H1 (cell line): ENCODE measurements at regions not wholly inside any gene's neighbourhood (a gene's known extent, or its start where the extent isn't known, plus 50 kb on each side); places are given as distances from the start of the nearest gene placed in this dataset.

Experiments
- CTCF ChIA-PET: fragments of 300-600 bp; sonication (Branson Sonifier 250); formaldehyde crosslinking; loops from one replicate; lab custom pipeline; 2021; ENCODE audit not compliant: partially characterized antibody; lab: Charles Lee
- POLR2A ChIA-PET: fragments of 300-600 bp; sonication (Branson Sonifier 250); formaldehyde crosslinking; loops from one replicate; lab custom pipeline; 2021; ENCODE audit warnings: inconsistent platforms; ENCODE audit not compliant: partially characterized antibody; lab: Charles Lee
- DNase-seq, 2 experiments: peaks; one replicate each; pipeline versions ENCODE4 v3.0.0 to v3.0.0-alpha.2; 2010 to 2022; ENCODE audit warnings: low spot score in 2 of 2, low read depth in 1 of 2, mixed read lengths in 1 of 2
- FAIRE-seq: peaks from 2 replicates; lab custom pipeline; 2011; peaks lifted over from hg19 to GRCh38; lab: Jason Lieb, UNC
- H2AFZ ChIP-seq: 2 replicates; pipeline ENCODE4 v1.8.1; 2012; ENCODE audit warnings: low read length, inconsistent platforms
- H2AK5ac ChIP-seq: 2 replicates; pipeline ENCODE4 v1.6.1; 2013; ENCODE audit warnings: low read depth, low read length
- H2BK120ac ChIP-seq: replicated peaks from 2 replicates; pipeline ENCODE3; 2013; ENCODE audit warnings: low read depth, low read length, inconsistent platforms
- H2BK12ac ChIP-seq: 2 replicates; pipeline ENCODE4 v1.6.1; 2013; ENCODE audit warnings: low read depth, low read length
- H2BK15ac ChIP-seq: 2 replicates; pipeline ENCODE4 v1.6.1; 2013; ENCODE audit warnings: low read length
- H2BK20ac ChIP-seq: 2 replicates; pipeline ENCODE4 v1.6.1; 2013; ENCODE audit warnings: low read length
- H2BK5ac ChIP-seq: 2 replicates; pipeline ENCODE4 v1.6.1; 2013; ENCODE audit warnings: low read depth, low read length
- H3K14ac ChIP-seq: 2 replicates; pipeline ENCODE4 v1.6.1; 2013; ENCODE audit warnings: inconsistent platforms; ENCODE audit not compliant: insufficient read length
- H3K18ac ChIP-seq: 2 replicates; pipeline ENCODE4 v1.6.1; 2013; ENCODE audit warnings: low read length; ENCODE audit errors: extremely low read depth
- H3K23ac ChIP-seq: 2 replicates; pipeline ENCODE4 v1.6.1; 2013; ENCODE audit warnings: inconsistent platforms; ENCODE audit not compliant: insufficient read length
- H3K23me2 ChIP-seq: 2 replicates; pipeline ENCODE4 v1.6.1; 2013; ENCODE audit warnings: low read depth, low read length
- H3K27ac ChIP-seq: 2 replicates; pipeline ENCODE4 v1.6.1; 2011; ENCODE audit warnings: low read depth, low read length, inconsistent platforms
- H3K27me3 ChIP-seq, 4 experiments: replicated peaks in 1 of 4; 1 replicate in 1 of 4; 2 replicates in 3 of 4; pipeline versions ENCODE4 v1.6.1 to v1.8.1; 2011 to 2013; ENCODE audit warnings: low read length in 3 of 4, mild to moderate bottlenecking in 3 of 4, inconsistent platforms in 2 of 4, mixed read lengths in 2 of 4, moderate library complexity in 1 of 4; ENCODE audit not compliant: control insufficient read depth in 3 of 4, insufficient read depth in 3 of 4; ENCODE audit errors: extremely low read depth in 1 of 4
- H3K36me3 ChIP-seq, 4 experiments: 2 replicates each; pipeline versions ENCODE4 v1.6.1 to v1.8.1; 2011 to 2013; ENCODE audit warnings: mild to moderate bottlenecking in 4 of 4, low read length in 3 of 4, moderate library complexity in 2 of 4, control low read depth in 1 of 4, inconsistent platforms in 1 of 4; ENCODE audit not compliant: insufficient read depth in 4 of 4, control insufficient read depth in 2 of 4
- H3K4ac ChIP-seq: replicated peaks from 2 replicates; pipeline ENCODE3; 2013; ENCODE audit warnings: low read length, low read depth, mixed read lengths, inconsistent platforms; ENCODE audit not compliant: insufficient read length
- H3K4me1 ChIP-seq, 4 experiments: replicated peaks in 1 of 4; 1 replicate in 1 of 4; 2 replicates in 3 of 4; pipeline versions ENCODE4 v1.6.1 to v1.8.1; 2011 to 2013; ENCODE audit warnings: low read length in 3 of 4, inconsistent platforms in 2 of 4, mixed read lengths in 1 of 4; ENCODE audit not compliant: insufficient read depth in 4 of 4, control insufficient read depth in 3 of 4
- H3K4me2 ChIP-seq, 2 experiments: 2 replicates each; pipeline versions ENCODE4 v1.6.1 to v1.8.1; 2011 to 2013; ENCODE audit warnings: low read depth in 2 of 2, low read length in 2 of 2, control low read depth in 1 of 2, inconsistent platforms in 1 of 2, mild to moderate bottlenecking in 1 of 2; ENCODE audit not compliant: insufficient read depth in 1 of 2
- H3K4me3 ChIP-seq, 4 experiments: fragments of 200-600, 300-600 bp in 1 of 4; sonication (generic), shearing (Covaris generic), sonication (Bioruptor Twin) in 1 of 4; 2 replicates each; pipeline versions ENCODE4 v1.5.1 to v1.8.1; 2011 to 2016; ENCODE audit warnings: low read length in 4 of 4, low read depth in 3 of 4, control low read depth in 2 of 4, inconsistent platforms in 2 of 4, mild to moderate bottlenecking in 2 of 4, mixed read lengths in 1 of 4, moderate library complexity in 1 of 4; ENCODE audit not compliant: insufficient read depth in 2 of 4; ENCODE audit errors: extremely low read depth in 1 of 4
- H3K56ac ChIP-seq: replicated peaks from 2 replicates; pipeline ENCODE3; 2013; ENCODE audit warnings: low read depth, mild to moderate bottlenecking, mixed read lengths, low read length, inconsistent platforms; ENCODE audit not compliant: insufficient read length
- H3K79me1 ChIP-seq: 2 replicates; pipeline ENCODE4 v1.6.1; 2013; ENCODE audit warnings: low read depth, low read length, control low read depth
- H3K79me2 ChIP-seq, 2 experiments: 2 replicates each; pipeline versions ENCODE4 v1.6.1 to v1.8.1; 2012 to 2013; ENCODE audit warnings: low read length in 2 of 2, mild to moderate bottlenecking in 2 of 2, inconsistent platforms in 1 of 2; ENCODE audit not compliant: insufficient read depth in 2 of 2, control insufficient read depth in 1 of 2
- H3K9ac ChIP-seq, 4 experiments: replicated peaks in 1 of 4; 1 replicate in 1 of 4; 2 replicates in 3 of 4; pipeline versions ENCODE4 v1.6.1 to v1.8.1; 2011 to 2013; ENCODE audit warnings: low read depth in 3 of 4, low read length in 3 of 4, control low read depth in 2 of 4, mild to moderate bottlenecking in 2 of 4, moderate library complexity in 2 of 4, inconsistent platforms in 1 of 4; ENCODE audit errors: extremely low read depth in 1 of 4
- H3K9me3 ChIP-seq, 2 experiments: 2 replicates each; pipeline versions ENCODE4 v1.6.1 to v1.8.1; 2012 to 2013; ENCODE audit warnings: mild to moderate bottlenecking in 2 of 2, moderate library complexity in 2 of 2, control low read depth in 1 of 2, inconsistent platforms in 1 of 2, low read depth in 1 of 2, low read length in 1 of 2, mixed read lengths in 1 of 2; ENCODE audit not compliant: insufficient read depth in 2 of 2
- H4K20me1 ChIP-seq, 2 experiments: replicated peaks in 1 of 2; 2 replicates each; pipeline versions ENCODE3 to v1.8.1; 2011 to 2013; ENCODE audit warnings: inconsistent platforms in 2 of 2, low read length in 2 of 2, mild to moderate bottlenecking in 1 of 2; ENCODE audit not compliant: insufficient read depth in 2 of 2, control insufficient read depth in 1 of 2
- H4K5ac ChIP-seq: 2 replicates; pipeline ENCODE4 v1.6.1; 2013; ENCODE audit warnings: low read length, low read depth, mixed read lengths, inconsistent platforms; ENCODE audit not compliant: insufficient read length
- H4K8ac ChIP-seq: 2 replicates; pipeline ENCODE4 v1.8.0; 2013; ENCODE audit warnings: mild to moderate bottlenecking, moderate library complexity, low read length, inconsistent platforms; ENCODE audit not compliant: insufficient read depth; ENCODE audit errors: extremely low read depth
- H4K91ac ChIP-seq: replicated peaks from 2 replicates; pipeline ENCODE3; 2013; ENCODE audit warnings: low read length, mixed read lengths, inconsistent platforms; ENCODE audit not compliant: insufficient read length
- ASH2L ChIP-seq: fragments of 200-600, 300-600 bp; sonication (generic); IDR thresholded peaks from one replicate; pipeline ENCODE4 v1.7.1; 2017; ENCODE audit warnings: low read length
- CBX5 ChIP-seq: fragments of 300-800, 300-1000 bp; sonication (generic); IDR thresholded peaks from 2 replicates; pipeline ENCODE4 v1.7.1; 2016; ENCODE audit warnings: antibody characterized with exemption, low read length, low read depth
- CREB1 ChIP-seq: IDR thresholded peaks from 2 replicates; pipeline ENCODE4 v1.6.1; 2012; ENCODE audit warnings: inconsistent platforms
- EGR1 ChIP-seq: IDR thresholded peaks from 2 replicates; pipeline ENCODE4 v1.6.1; 2011; ENCODE audit warnings: low read depth, low read length, borderline replicate concordance
- EZH2 ChIP-seq: fragments of 200-600 bp; sonication (generic); IDR thresholded peaks from 2 replicates; pipeline ENCODE4 v1.7.1; 2012; ENCODE audit warnings: low read depth, mild to moderate bottlenecking, moderate library complexity, low read length, inconsistent platforms; ENCODE audit not compliant: severe bottlenecking
- JUN ChIP-seq: IDR thresholded peaks from 2 replicates; pipeline ENCODE4 v1.6.1; 2011; ENCODE audit warnings: low read depth, mild to moderate bottlenecking, improper control_type of control experiment, low read length
- KDM5A ChIP-seq: fragments of 200-600 bp; IDR thresholded peaks from 2 replicates; pipeline ENCODE4 v1.7.1; 2012; ENCODE audit warnings: mild to moderate bottlenecking, low read length, inconsistent platforms, mixed read lengths
- SP2 ChIP-seq: IDR thresholded peaks from 2 replicates; pipeline ENCODE4 v1.6.1; 2012; ENCODE audit warnings: mild to moderate bottlenecking, low read length, inconsistent platforms
- SP4 ChIP-seq: IDR thresholded peaks from 2 replicates; pipeline ENCODE4 v1.6.1; 2012; ENCODE audit warnings: low read length, inconsistent platforms
- TAF1 ChIP-seq: IDR thresholded peaks from 2 replicates; pipeline ENCODE4 v1.6.1; 2011; ENCODE audit warnings: mild to moderate bottlenecking, low read depth, low read length
- WGBS, 2 experiments: shearing (Covaris generic) in 1 of 2; methylation state at CpG; one replicate each; pipeline versions ENCODE4 v1.1.6 to v1.1.7; 2013 to 2015; ENCODE audit warnings: low lambda C conversion rate in 2 of 2, mixed read lengths in 2 of 2, inconsistent platforms in 1 of 2, low coverage in 1 of 2, missing lambda C conversion rate in 1 of 2; ENCODE audit not compliant: insufficient replicate concordance in 2 of 2, insufficient coverage in 1 of 2, insufficient read length in 1 of 2; ENCODE audit errors: extremely low coverage in 1 of 2, missing lambda C conversion rate in 1 of 2; 5-methylcytosine and 5-hydroxymethylcytosine counted together

DNA sequence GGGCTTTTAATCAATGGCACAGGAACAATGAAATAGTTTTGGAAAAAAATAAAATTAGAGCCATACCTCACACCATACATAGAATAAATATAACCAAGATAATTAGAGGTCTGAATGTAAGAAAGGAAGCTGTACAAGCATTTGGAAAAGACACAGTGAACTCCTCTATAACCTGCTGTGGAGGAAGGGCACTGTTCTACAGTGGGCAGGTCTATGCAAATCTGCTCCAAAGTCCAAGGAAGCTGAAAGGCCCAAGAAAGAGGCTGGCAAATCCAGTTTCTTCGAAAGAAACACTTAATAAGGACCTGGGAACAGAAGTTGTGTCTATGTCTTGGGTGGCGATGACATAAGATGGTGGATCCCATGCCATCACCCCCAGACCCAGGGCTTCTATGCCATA is 169.4 kb upstream of the RALGAPA2 start:
- H4K8ac ChIP-seq, result no peak overlapping the region
- no peak overlapping the region for H3K4me2 ChIP-seq
- no peak overlapping the region for H3K14ac ChIP-seq
- 81% methylated on average over 2 of the region's 2 CpGs; no CpG with 5 or more reads in 1 of the 2 experiments for WGBS, 2 experiments
- H3K23me2 ChIP-seq, result peaks cover 2% of the 10 kb centered on the region; the same call in 1 of the 2 replicates
- no peaks in the 10 kb centered on the region for H3K27me3 ChIP-seq
- H4K5ac ChIP-seq, result no peak overlapping the region
- no peak overlapping the region for H3K23ac ChIP-seq
- H2AK5ac ChIP-seq, result no peak overlapping the region
- POLR2A ChIA-PET, result no interaction called here
- H3K9ac ChIP-seq, result no peak overlapping the region
- no peak for DNase-seq
- no peak overlapping the region for H2BK120ac ChIP-seq
- no peak overlapping the region for H3K27ac ChIP-seq
- H3K4ac ChIP-seq, result no peak overlapping the region
- no peaks in the 10 kb centered on the region for H3K36me3 ChIP-seq
- no peak overlapping the region for H3K56ac ChIP-seq
- H2BK15ac ChIP-seq, result no peak overlapping the region
- H4K20me1 ChIP-seq, result no peaks in the 10 kb centered on the region
- CTCF ChIA-PET, result no interaction called here
- no peak overlapping the region for H3K18ac ChIP-seq
- H3K79me2 ChIP-seq, result no peaks in the 10 kb centered on the region
- no peak overlapping the region for H2BK12ac ChIP-seq
- H4K91ac ChIP-seq, result no peak overlapping the region
- H2BK20ac ChIP-seq, result no peak overlapping the region
- no peak for FAIRE-seq
- H2BK5ac ChIP-seq, result no peak overlapping the region
- no peaks in the 10 kb centered on the region for H3K79me1 ChIP-seq
- no peak overlapping the region for H2AFZ ChIP-seq
- no peaks in the 10 kb centered on the region; a peak in 1 of 4 replicates for H3K9me3 ChIP-seq
- H3K4me3 ChIP-seq, result no peak overlapping the region
- TF ChIP-seq CBX5 (no peak), SP2 (no peak), JUN (no peak), SP4 (no peak), TAF1 (no peak), CREB1 (no peak), EGR1 (no peak), EZH2 (no peak), ASH2L (no peak), KDM5A (no peak)
- no peaks in the 10 kb centered on the region for H3K4me1 ChIP-seq
